Pancreas (tissue), 10 donors: ENCODE measurements at regions not wholly inside any gene's neighbourhood (a gene's known extent, or its start where the extent isn't known, plus 50 kb on each side); places are given as distances from the start of the nearest gene placed in this dataset.

Experiments
- ATAC-seq, 4 donors: fragments of 200-7000 bp; cut with Tn5 transposase; one replicate each; pipeline versions ENCODE4 v1.8.0 to v1.9.1; 2020; ENCODE audit warnings: mild to moderate bottlenecking in 4 of 4, moderate library complexity in 4 of 4
- DNase-seq, 6 donors: peaks; one replicate each; pipeline ENCODE4 v3.0.0-alpha.2; 2020
- FAIRE-seq: peaks from 2 replicates; lab custom pipeline; 2012; peaks lifted over from hg19 to GRCh38; lab: Jason Lieb, UNC
- H3K27ac ChIP-seq, 4 donors: fragments of 200-600 bp; sonication (generic); 1 replicate in 3 of 4; 2 replicates in 1 of 4; pipeline versions ENCODE4 v1.5.0 to v1.8.0; 2020
- H3K27me3 ChIP-seq, 4 donors: fragments of 200-600 bp; one replicate each; pipeline ENCODE4 v1.8.0; 2021
- H3K36me3 ChIP-seq, 3 donors: fragments of 200-600 bp; sonication (generic) in 1 of 3; one replicate each; pipeline versions ENCODE4 v1.5.0 to v1.8.0; 2020 to 2021
- H3K4me1 ChIP-seq, 3 donors: fragments of 200-600 bp; one replicate each; pipeline ENCODE4 v1.8.0; 2021
- H3K4me3 ChIP-seq, 4 donors: fragments of 200-600 bp; sonication (generic) in 2 of 4; one replicate each; pipeline versions ENCODE4 v1.5.0 to v1.8.0; 2020 to 2021
- H3K9me3 ChIP-seq, 4 donors: fragments of 200-600 bp; one replicate each; pipeline ENCODE4 v1.8.0; 2021
- CTCF ChIP-seq, 4 donors: fragments of 200-600 bp; sonication (generic) in 3 of 4; IDR thresholded peaks; one replicate each; pipeline versions ENCODE4 v1.5.0 to v1.8.0; 2021; ENCODE audit warnings: antibody characterized with exemption in 4 of 4
- WGBS, 2 donors: extraction: QIAGEN DNeasy Blood & Tissue Kit; methylation state at CpG; one replicate each; pipeline ENCODE4 v1.1.7; 2013; 5-methylcytosine and 5-hydroxymethylcytosine counted together
- intact Hi-C, 3 donors: fragments of 100-400 bp; cut with DNase I; formaldehyde crosslinking; loops; one replicate each; pipeline versions ENCODE4 v1.11.1 to v1.14.2; 2022
- donor health status: healthy with polysubstance abuse.
- donor health status: DM: no; HTN: no; CAD: no; lungs with moderate emphysema.
- donor health status: DM: no; HTN: no; CAD: no.
- donor health status: control.
- donor health status: control.
- donor health status: Bipolar disorder and iron deficiency.
- donor health status: DM: yes; HTN: yes; CAD: no.
- donor health status: DM: no; HTN: no; CAD: no.
- donor health status: DM: no; HTN: no; CAD: no.
- donor health status: DM: yes; HTN: yes; CAD: no.

GRCh38 chr10:110420401-110421193 lies 77.1 kb upstream of the DUSP5 start:
- H3K27me3 ChIP-seq = no peaks in the 10 kb centered on the region
- DNase-seq (peak in 3 of 6 donors; percentile 38 to 48 (median 40)), ATAC-seq (peak in 3 of 4 donors; percentile 29 to 55 (median 32)), FAIRE-seq (no peak)
- no peaks in the 10 kb centered on the region for H3K36me3 ChIP-seq
- WGBS, 2 donors = 89 to 95% methylated on average over 2 of the region's 2 CpGs
- no peak for TF ChIP-seq CTCF (IDR thresholded peaks at IDR 0.05)
- H3K9me3 ChIP-seq = no peaks in the 10 kb centered on the region
- no peak overlapping the region for H3K4me3 ChIP-seq
- intact Hi-C loops = no loop called here
- H3K27ac ChIP-seq = no peak overlapping the region
- H3K4me1 ChIP-seq = no peaks in the 10 kb centered on the region

GRCh38 chr10:110421512-110422138 lies 76.1 kb upstream of the DUSP5 start:
- no peaks in the 10 kb centered on the region for H3K9me3 ChIP-seq
- FAIRE-seq (no peak), ATAC-seq (no peak), DNase-seq (no peak)
- no peaks in the 10 kb centered on the region for H3K27me3 ChIP-seq
- H3K36me3 ChIP-seq = no peaks in the 10 kb centered on the region
- no peak overlapping the region for H3K27ac ChIP-seq
- H3K4me3 ChIP-seq = no peak overlapping the region
- TF ChIP-seq CTCF (IDR thresholded peaks at IDR 0.05) = no peak
- 74 to 84% methylated on average over 3 of the region's 3 CpGs for WGBS, 2 donors
- intact Hi-C loops = no loop called here
- peaks cover 0 to 4% (median 0%) of the 10 kb centered on the region in 3 donors for H3K4me1 ChIP-seq

GRCh38 chr10:110422548-110422947 lies 75.2 kb upstream of the DUSP5 start:
- peaks cover 0 to 5% (median 0%) of the 10 kb centered on the region in 3 donors for H3K4me1 ChIP-seq
- no peak overlapping the region for H3K27ac ChIP-seq
- no peak for ATAC-seq
- DNase-seq = no peak
- whole genome bisulfite sequencing, 2 donors = 89 to 93% methylated on average over 2 of the region's 2 CpGs
- no peak overlapping the region for H3K4me3 ChIP-seq
- no peaks in the 10 kb centered on the region for H3K27me3 ChIP-seq
- FAIRE-seq = no peak
- H3K36me3 ChIP-seq = no peaks in the 10 kb centered on the region
- intact Hi-C loops = no loop called here
- no peak for TF ChIP-seq CTCF (IDR thresholded peaks at IDR 0.05)
- no peaks in the 10 kb centered on the region for H3K9me3 ChIP-seq

- Histone ChIP-seq H3K36me3 (no peaks in the 10 kb centered on the region), H3K9me3 (no peaks in the 10 kb centered on the region), H3K27me3 (no peaks in the 10 kb centered on the region), H3K4me1 (peaks cover 0 to 5% (median 0%) of the 10 kb centered on the region in 3 donors), H3K4me3 (no peak overlapping the region), H3K27ac (no peak overlapping the region)
- intact Hi-C loops = no loop called here
- FAIRE-seq = no peak
- no peak for DNase-seq
- peak in 1 of 4 donors; percentile 7 for ATAC-seq
- WGBS, 2 donors = 74% methylated on average over 6 of the region's 6 CpGs
- no peak for TF ChIP-seq CTCF (IDR thresholded peaks at IDR 0.05)
These were observed 74.1 kb upstream of the DUSP5 start for GRCh38 chr10:110423650-110424049.
